ENCODE measurements at regions not wholly inside any gene's neighbourhood (a gene's known extent, or its start where the extent isn't known, plus 50 kb on each side); places are given as distances from the start of the nearest gene placed in this dataset.

DNA sequence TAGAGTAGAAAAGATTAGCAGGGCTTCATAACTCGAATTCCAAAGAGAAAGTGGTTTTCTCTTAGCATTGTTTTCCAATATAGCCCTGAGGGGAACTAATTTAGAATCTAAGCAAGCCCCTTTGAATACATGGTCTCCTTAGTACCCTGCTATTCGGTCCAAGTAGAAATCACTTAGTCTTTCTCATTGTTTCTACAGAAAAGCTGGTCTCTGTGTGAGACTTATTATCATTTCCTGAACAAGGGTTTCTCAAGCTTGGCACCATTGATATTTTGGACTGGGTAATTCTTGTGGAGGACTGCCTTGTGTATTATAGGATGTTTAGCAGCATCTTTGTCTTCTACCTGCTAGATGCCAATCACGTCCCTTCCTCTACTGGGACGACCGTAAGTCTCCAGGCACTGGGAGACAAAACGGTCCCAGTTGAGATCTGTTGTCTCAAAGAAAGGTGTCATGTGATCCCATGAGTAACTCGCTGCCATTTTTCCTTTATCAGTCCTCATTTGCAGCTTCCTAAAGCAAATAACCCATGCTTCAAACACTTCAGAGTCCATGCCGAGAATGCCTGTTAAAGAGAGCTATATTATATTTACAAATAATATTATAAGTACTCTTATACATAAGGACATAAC, 230.7 kb upstream of the SLCO3A1 start:
- no peak for TF ChIP-seq Cebpa-rat (IDR thresholded peaks at IDR 0.05)
- Histone ChIP-seq H4K20me1 (no peaks in the 10 kb centered on the region), H3K4me2 (no peak overlapping the region), H3K9me3 (replicated peaks in 1 of 11) (no peaks in the 10 kb centered on the region; a peak in 1 of 22 replicates), H3K4me1 (no peaks in the 10 kb centered on the region), H3K9ac (no peak overlapping the region), H3K36me3 (no peaks in the 10 kb centered on the region), H3K27ac (no peak overlapping the region), H3K27me3 (no peaks in the 10 kb centered on the region), H3K4me3 (no peak overlapping the region)

DNA sequence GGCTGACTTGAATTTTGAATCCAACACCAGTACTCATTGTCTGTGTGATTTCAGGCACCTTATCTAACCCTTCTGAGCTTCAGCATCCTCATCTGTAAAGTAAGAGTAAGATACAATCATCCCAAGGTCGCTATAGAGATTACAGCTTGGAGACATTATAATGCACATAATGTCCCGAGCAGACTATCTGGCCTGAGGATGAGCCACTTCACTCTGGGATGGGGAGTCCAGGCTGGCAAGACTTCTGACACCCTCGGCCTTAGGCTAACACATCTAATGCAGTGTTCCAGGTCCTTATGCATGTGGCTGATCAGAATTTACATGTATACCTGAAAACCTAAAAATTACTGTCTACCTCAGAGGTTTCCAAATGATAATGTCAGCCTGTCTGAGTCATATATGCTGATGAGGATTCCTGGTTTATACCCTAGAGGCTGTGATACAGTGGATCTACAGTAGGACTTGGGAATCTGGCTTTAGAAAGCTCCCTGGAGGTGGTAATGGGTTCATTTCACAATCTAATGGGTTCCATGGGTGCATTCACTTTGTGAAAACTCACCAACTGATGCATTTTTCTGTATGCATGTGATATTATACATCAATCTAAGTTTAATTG, 229.0 kb upstream of the SLCO3A1 start:
- Histone ChIP-seq H3K4me3 (no peak overlapping the region), H3K4me2 (no peak overlapping the region), H3K27me3 (no peaks in the 10 kb centered on the region), H3K27ac (no peak overlapping the region), H3K4me1 (no peaks in the 10 kb centered on the region), H3K9ac (no peak overlapping the region), H4K20me1 (no peaks in the 10 kb centered on the region), H3K36me3 (no peaks in the 10 kb centered on the region), H3K9me3 (replicated peaks in 1 of 11) (peaks cover 0 to 6% (median 0%) of the 10 kb centered on the region in 11 experiments; a peak in 1 of 22 replicates)
- TF ChIP-seq Cebpa-rat (IDR thresholded peaks at IDR 0.05), result no peak

DNA sequence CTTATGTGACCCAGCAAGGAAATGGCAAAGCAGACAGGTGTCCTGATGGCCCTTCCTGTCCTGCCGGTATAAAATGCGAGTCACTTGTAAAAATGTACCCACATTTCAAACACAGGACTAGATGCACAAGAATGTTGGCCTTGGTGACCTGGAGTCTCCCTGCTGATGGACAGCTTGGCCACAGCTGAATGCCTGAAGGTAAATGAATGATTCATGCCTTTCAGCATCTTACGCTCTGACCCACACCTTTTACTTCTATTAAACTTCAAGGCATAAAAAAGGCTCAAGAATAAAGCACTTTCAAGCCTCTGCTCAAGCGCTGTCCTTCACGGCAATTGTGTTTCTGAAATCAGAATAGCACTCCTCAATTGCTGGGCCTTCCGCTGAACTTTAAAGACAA, 228.0 kb upstream of the SLCO3A1 start:
- H3K4me2 ChIP-seq, result no peak overlapping the region
- no peaks in the 10 kb centered on the region for H3K4me1 ChIP-seq
- H3K4me3 ChIP-seq, result no peak overlapping the region
- no peak overlapping the region for H3K9ac ChIP-seq
- no peak for TF ChIP-seq Cebpa-rat (IDR thresholded peaks at IDR 0.05)
- peaks cover 0 to 6% (median 0%) of the 10 kb centered on the region in 11 experiments; a peak in 1 of 22 replicates for H3K9me3 ChIP-seq (replicated peaks in 1 of 11)
- no peak overlapping the region for H3K27ac ChIP-seq
- no peaks in the 10 kb centered on the region for H3K27me3 ChIP-seq
- H4K20me1 ChIP-seq, result no peaks in the 10 kb centered on the region
- no peaks in the 10 kb centered on the region for H3K36me3 ChIP-seq

DNA sequence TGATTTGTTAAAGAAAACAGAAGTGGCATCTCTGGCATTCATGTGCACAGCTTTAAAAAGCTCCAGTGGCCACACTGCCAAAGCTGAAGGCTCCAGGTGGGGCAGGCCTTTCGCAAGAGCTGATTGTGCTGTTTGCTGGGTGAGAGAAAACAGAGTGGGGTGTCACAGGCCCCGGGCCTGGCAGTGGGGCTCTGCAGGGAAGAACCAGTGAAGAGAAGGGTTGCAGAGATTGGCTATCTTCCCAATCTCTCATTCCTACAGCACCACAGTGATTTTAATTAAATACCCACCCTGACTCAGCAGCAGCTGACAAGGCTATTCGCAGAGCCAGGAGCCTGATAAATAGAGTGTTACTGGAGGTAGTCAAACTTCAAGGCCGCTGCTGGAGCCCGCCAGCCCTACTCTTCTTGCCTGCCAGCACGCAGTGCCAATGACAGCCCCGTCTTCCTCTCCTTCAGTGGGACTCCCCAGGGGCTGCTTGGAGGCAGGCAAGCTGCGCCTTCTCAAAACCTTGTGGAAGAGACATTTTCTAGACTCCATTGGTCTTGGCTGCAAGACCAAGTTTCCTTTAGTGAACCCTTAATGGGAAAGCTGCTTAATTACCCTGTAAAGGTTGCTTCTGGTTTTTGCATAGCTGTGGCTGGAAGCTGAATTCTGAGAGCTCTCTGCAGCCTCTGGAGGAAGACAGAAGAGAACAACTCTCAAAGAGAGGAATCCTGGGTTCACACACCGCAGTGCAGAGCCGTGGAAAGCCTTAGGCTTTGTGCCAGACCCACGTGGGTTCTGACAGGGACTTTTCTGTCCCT, 225.8 kb upstream of the SLCO3A1 start:
- Histone ChIP-seq H3K27ac (no peak overlapping the region), H3K4me1 (no peaks in the 10 kb centered on the region), H3K9me3 (replicated peaks in 1 of 11) (peaks cover 0 to 6% (median 0%) of the 10 kb centered on the region in 11 experiments; a peak in 1 of 22 replicates), H3K4me3 (no peak overlapping the region), H3K4me2 (no peak overlapping the region), H3K36me3 (no peaks in the 10 kb centered on the region), H3K9ac (no peak overlapping the region), H3K27me3 (no peaks in the 10 kb centered on the region), H4K20me1 (no peaks in the 10 kb centered on the region)
- no peak for TF ChIP-seq Cebpa-rat (IDR thresholded peaks at IDR 0.05)

DNA sequence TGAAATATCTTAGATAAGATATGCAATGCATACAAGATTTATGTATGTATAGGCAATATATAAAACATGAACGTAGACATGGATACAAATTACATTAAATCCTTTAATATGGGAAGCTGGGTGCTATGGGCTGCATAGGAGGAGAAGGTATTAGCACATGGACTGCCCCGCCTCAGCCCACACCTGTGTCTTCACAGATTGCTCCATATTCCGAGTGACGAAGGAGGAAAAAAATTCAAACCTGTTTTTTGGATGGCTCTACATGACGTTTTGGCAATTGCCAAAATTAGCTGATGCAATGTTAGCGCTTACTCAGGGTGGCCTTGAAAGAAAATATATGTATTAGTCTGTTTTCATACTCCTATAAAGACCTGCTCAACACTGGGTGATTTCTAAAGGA, 223.4 kb upstream of the SLCO3A1 start:
- no peaks in the 10 kb centered on the region for H3K27me3 ChIP-seq
- peaks cover 0 to 6% (median 0%) of the 10 kb centered on the region in 11 experiments; a peak in 1 of 22 replicates for H3K9me3 ChIP-seq (replicated peaks in 1 of 11)
- H3K4me1 ChIP-seq, result no peaks in the 10 kb centered on the region
- no peak for TF ChIP-seq Cebpa-rat (IDR thresholded peaks at IDR 0.05)
- H3K9ac ChIP-seq, result no peak overlapping the region
- H3K27ac ChIP-seq, result no peak overlapping the region
- no peaks in the 10 kb centered on the region for H4K20me1 ChIP-seq
- no peak overlapping the region for H3K4me3 ChIP-seq
- H3K36me3 ChIP-seq, result no peaks in the 10 kb centered on the region
- no peak overlapping the region for H3K4me2 ChIP-seq

DNA sequence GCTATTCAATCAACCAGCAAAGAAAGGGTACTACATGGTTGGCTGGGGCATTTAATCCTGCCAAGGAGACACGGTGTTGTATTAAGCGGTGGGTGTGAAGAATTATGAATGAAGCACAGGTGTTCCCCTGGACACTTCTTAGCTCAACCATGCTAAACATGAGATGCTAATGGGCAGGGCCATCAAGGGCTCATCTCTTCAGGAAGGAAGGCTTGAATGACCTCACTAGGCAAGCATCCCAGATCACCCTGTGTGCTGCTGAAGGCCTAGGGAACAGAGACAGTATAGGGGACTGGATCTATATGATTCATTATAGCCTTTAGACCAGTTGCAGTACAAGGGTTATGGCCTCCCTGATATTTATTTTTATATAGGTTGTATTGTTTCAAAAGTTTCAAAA, 221.3 kb upstream of the SLCO3A1 start:
- Histone ChIP-seq H3K27ac (no peak overlapping the region), H3K4me3 (no peak overlapping the region), H3K9ac (no peak overlapping the region), H3K9me3 (replicated peaks in 1 of 11) (peaks cover 0 to 6% (median 0%) of the 10 kb centered on the region in 11 experiments; a peak in 1 of 22 replicates), H4K20me1 (no peaks in the 10 kb centered on the region), H3K4me1 (no peaks in the 10 kb centered on the region), H3K27me3 (no peaks in the 10 kb centered on the region), H3K36me3 (no peaks in the 10 kb centered on the region), H3K4me2 (no peak overlapping the region)
- no peak for TF ChIP-seq Cebpa-rat (IDR thresholded peaks at IDR 0.05)

DNA sequence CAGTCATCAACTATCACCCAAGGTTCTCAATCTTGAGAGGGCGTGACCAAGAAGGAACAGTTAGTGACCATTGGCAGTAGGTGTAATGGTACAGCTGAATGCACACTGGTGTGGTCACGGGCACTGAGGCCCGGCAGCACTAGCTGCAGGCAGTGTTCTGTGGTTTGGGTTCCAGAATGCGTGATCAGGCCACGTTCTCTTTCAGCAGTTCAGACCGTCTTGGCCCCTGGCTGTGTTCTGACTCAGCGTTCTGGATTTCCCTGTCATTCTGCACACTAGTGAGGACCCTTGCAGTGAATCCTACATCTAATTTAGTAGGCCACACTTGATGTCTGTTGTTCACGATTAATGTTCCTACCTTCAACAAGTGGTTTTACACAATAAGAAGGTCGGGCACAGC, 220.5 kb upstream of the SLCO3A1 start:
- H3K4me2 ChIP-seq, result no peak overlapping the region
- H3K27me3 ChIP-seq, result no peaks in the 10 kb centered on the region
- no peaks in the 10 kb centered on the region for H4K20me1 ChIP-seq
- TF ChIP-seq Cebpa-rat (IDR thresholded peaks at IDR 0.05), result no peak
- H3K4me1 ChIP-seq, result no peaks in the 10 kb centered on the region
- no peaks in the 10 kb centered on the region for H3K36me3 ChIP-seq
- peaks cover 0 to 13% (median 0%) of the 10 kb centered on the region in 11 experiments; a peak in 4 of 22 replicates for H3K9me3 ChIP-seq (replicated peaks in 1 of 11)
- no peak overlapping the region for H3K4me3 ChIP-seq
- H3K9ac ChIP-seq, result no peak overlapping the region
- no peak overlapping the region for H3K27ac ChIP-seq

DNA sequence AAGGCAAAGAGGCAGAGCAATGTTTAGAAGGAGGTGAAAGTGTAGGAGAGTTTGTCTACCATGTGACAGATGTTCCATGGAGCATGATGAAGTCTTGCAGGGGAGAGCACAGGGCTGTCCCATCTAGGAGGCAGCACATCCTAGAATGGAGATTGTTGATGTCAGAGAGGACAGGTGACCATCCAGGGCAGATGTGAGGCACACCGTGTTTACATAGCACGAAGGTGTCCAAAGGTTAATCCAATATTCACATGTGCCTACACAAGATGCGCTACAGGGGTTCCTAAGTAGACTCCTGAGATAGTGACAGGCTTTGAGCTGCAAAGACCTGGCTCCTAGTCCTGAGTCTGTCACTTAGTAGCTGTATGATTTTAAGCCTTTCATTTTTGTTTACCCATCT, 219.3 kb upstream of the SLCO3A1 start:
- Histone ChIP-seq H3K4me3 (no peak overlapping the region), H3K27me3 (no peaks in the 10 kb centered on the region), H3K36me3 (no peaks in the 10 kb centered on the region), H3K9me3 (replicated peaks in 1 of 11) (peaks cover 0 to 9% (median 0%) of the 10 kb centered on the region in 11 experiments; a peak in 5 of 22 replicates), H3K9ac (no peak overlapping the region), H3K27ac (no peak overlapping the region), H3K4me1 (no peaks in the 10 kb centered on the region), H3K4me2 (no peak overlapping the region), H4K20me1 (no peaks in the 10 kb centered on the region)
- TF ChIP-seq Cebpa-rat (IDR thresholded peaks at IDR 0.05), result no peak

DNA sequence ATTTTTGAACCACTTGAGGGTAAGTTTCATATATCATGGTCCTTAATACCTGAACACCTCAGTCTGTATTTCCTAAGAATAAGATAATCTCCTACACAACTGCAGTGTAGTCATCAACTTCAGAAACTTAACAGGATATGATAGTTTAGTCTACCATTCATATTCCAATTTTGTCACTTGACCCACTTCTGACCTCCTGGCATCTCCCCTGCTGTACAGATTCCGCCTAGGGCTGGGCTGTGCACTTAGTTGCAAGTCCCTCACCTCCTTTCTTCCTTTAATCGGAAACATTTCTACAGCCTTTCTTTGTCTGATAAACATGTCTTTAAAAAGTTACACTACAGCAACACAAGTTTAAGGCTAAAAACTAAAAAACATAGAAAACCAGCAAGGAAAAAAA, 218.4 kb upstream of the SLCO3A1 start:
- Histone ChIP-seq H3K4me1 (no peaks in the 10 kb centered on the region), H4K20me1 (no peaks in the 10 kb centered on the region), H3K27ac (no peak overlapping the region), H3K27me3 (no peaks in the 10 kb centered on the region), H3K4me2 (no peak overlapping the region), H3K4me3 (no peak overlapping the region), H3K9ac (no peak overlapping the region), H3K36me3 (no peaks in the 10 kb centered on the region), H3K9me3 (replicated peaks in 1 of 11) (peaks cover 3 to 14% (median 8%) of the 10 kb centered on the region in 11 experiments; a peak in 17 of 22 replicates)
- no peak for TF ChIP-seq Cebpa-rat (IDR thresholded peaks at IDR 0.05)
